K562 (cell line): ENCODE measurements at regions not wholly inside any gene's neighbourhood (a gene's known extent, or its start where the extent isn't known, plus 50 kb on each side); places are given as distances from the start of the nearest gene placed in this dataset.

Experiments used
- BRD4 ChIP-seq: fragments of 200-600 bp; sonication (generic); IDR thresholded peaks from 2 replicates; pipeline ENCODE4 v1.6.1; 2017; ENCODE audit warnings: inconsistent platforms
- CTCF ChIP-seq, 3 experiments: IDR thresholded peaks in 2 of 3; conservative IDR thresholded peaks in 1 of 3; 2 replicates each; pipeline ENCODE4 v1.5.1; 2011 to 2012; ENCODE audit warnings: low read length in 3 of 3, mild to moderate bottlenecking in 3 of 3, control low read depth in 2 of 3, improper control_type of control experiment in 1 of 3, inconsistent platforms in 1 of 3, low read depth in 1 of 3, mixed read lengths in 1 of 3, moderate library complexity in 1 of 3; ENCODE audit not compliant: insufficient read depth in 2 of 3
- FIP1L1 ChIP-seq: fragments of 200-400 bp; formaldehyde crosslinking; IDR thresholded peaks from 2 replicates; pipeline ENCODE4 v1.6.1; 2018; ENCODE audit warnings: mild to moderate bottlenecking, low read depth, low read length; ENCODE audit not compliant: poor library complexity, severe bottlenecking
- GTF2E2 ChIP-seq: fragments of 200-800 bp; sonication (Bioruptor generic); IDR thresholded peaks from 2 replicates; pipeline ENCODE4 v1.6.1; 2016; ENCODE audit warnings: missing genetic modification characterization, missing compliant biosample characterization
- HDAC6 ChIP-seq: IDR thresholded peaks from 2 replicates; pipeline ENCODE4 v1.6.1; 2012; ENCODE audit warnings: low read depth, mild to moderate bottlenecking, control low read depth, inconsistent platforms, low read length, moderate library complexity
- MCM3 ChIP-seq: fragments of 450-650 bp; IDR thresholded peaks from 2 replicates; pipeline ENCODE4 v1.6.1; 2016
- MYBL2 ChIP-seq, 2 experiments: fragments of 450-650 bp in 1 of 2; sonication (generic) in 1 of 2; formaldehyde crosslinking in 1 of 2; IDR thresholded peaks; 2 replicates each; pipeline versions ENCODE4 v1.6.1 to v1.8.1; 2017 to 2022; ENCODE audit warnings: borderline replicate concordance in 1 of 2, inconsistent platforms in 1 of 2, low read depth in 1 of 2, mild to moderate bottlenecking in 1 of 2, missing genetic modification reagents in 1 of 2, moderate library complexity in 1 of 2
- NBN ChIP-seq: fragments of 450-650 bp; IDR thresholded peaks from 2 replicates; pipeline ENCODE4 v1.6.1; 2016; ENCODE audit warnings: low read depth, mild to moderate bottlenecking
- OTX1 ChIP-seq: fragments of 450-650 bp; formaldehyde crosslinking; IDR thresholded peaks from 2 replicates; pipeline ENCODE4 v1.4.0; 2022; ENCODE audit warnings: mild to moderate bottlenecking
- ZBTB2 ChIP-seq: fragments of 450-650 bp; IDR thresholded peaks from 2 replicates; pipeline ENCODE4 v1.6.1; 2016; ENCODE audit warnings: antibody characterized with exemption
- ZFX ChIP-seq: sonication (generic); formaldehyde crosslinking; IDR thresholded peaks from 2 replicates; pipeline ENCODE4 v1.8.0; 2022; ENCODE audit warnings: mild to moderate bottlenecking, missing genetic modification reagents, moderate library complexity
- ZNF121 ChIP-seq: sonication (generic); formaldehyde crosslinking; conservative IDR thresholded peaks from 2 replicates; pipeline ENCODE4 v1.8.0; 2022; ENCODE audit warnings: missing genetic modification reagents
- TF ChIP-seq, protein P1 (sequence below), 2 experiments: fragments of 450-650 bp; formaldehyde crosslinking in 1 of 2; IDR thresholded peaks; 2 replicates each; pipeline versions ENCODE4 v1.4.0 to v1.6.1; 2014 to 2020; ENCODE audit warnings: mild to moderate bottlenecking in 2 of 2, borderline replicate concordance in 1 of 2, low read depth in 1 of 2
- TF ChIP-seq, protein P2 (sequence below): fragments of 250-450 bp; sonication (Bioruptor Pico); IDR thresholded peaks from 2 replicates; pipeline ENCODE4 v1.5.0; 2021
- TF ChIP-seq, protein P3 (sequence below): fragments of 450-650 bp; formaldehyde crosslinking; IDR thresholded peaks from 2 replicates; pipeline ENCODE4 v1.4.0; 2022; ENCODE audit warnings: mild to moderate bottlenecking, moderate library complexity

DNA sequence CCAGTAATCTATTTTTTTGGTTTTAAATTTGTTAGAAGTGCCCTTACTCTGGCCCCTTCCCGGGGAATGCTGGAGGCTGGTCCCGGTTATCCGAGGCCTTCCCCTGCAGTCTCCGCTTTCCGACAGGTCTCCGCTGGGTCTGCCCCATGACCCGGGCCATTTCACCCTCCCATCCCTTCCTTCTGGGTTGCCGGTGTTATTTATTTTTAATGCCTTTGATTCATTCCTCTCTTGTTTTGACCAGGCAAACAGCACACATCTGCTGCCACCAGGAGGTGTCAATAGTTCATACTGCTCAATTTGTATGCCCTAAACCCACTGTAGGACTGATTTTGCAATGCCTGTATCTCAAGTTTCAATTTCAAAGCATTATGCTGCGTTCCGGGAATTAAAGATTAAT lies 113.2 kb upstream of the IRX5 start (continued):
- TF ChIP-seq, protein P1, sequence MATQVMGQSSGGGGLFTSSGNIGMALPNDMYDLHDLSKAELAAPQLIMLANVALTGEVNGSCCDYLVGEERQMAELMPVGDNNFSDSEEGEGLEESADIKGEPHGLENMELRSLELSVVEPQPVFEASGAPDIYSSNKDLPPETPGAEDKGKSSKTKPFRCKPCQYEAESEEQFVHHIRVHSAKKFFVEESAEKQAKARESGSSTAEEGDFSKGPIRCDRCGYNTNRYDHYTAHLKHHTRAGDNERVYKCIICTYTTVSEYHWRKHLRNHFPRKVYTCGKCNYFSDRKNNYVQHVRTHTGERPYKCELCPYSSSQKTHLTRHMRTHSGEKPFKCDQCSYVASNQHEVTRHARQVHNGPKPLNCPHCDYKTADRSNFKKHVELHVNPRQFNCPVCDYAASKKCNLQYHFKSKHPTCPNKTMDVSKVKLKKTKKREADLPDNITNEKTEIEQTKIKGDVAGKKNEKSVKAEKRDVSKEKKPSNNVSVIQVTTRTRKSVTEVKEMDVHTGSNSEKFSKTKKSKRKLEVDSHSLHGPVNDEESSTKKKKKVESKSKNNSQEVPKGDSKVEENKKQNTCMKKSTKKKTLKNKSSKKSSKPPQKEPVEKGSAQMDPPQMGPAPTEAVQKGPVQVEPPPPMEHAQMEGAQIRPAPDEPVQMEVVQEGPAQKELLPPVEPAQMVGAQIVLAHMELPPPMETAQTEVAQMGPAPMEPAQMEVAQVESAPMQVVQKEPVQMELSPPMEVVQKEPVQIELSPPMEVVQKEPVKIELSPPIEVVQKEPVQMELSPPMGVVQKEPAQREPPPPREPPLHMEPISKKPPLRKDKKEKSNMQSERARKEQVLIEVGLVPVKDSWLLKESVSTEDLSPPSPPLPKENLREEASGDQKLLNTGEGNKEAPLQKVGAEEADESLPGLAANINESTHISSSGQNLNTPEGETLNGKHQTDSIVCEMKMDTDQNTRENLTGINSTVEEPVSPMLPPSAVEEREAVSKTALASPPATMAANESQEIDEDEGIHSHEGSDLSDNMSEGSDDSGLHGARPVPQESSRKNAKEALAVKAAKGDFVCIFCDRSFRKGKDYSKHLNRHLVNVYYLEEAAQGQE (IDR thresholded peaks at IDR 0.05; ENCODE audit: borderline replicate concordance), result peak; percentile 24; the same call in 1 of the 2 replicates
- TF ChIP-seq, protein P1 (CRISPR knock-in tag; IDR thresholded peaks at IDR 0.05; ENCODE audit: low read depth), result no peak
- TF ChIP-seq ZBTB2 (no peak), MCM3 (no peak), FIP1L1 (no peak), NBN (no peak), GTF2E2 (tag) (no peak), MYBL2 (IDR thresholded peaks at IDR 0.05; ENCODE audit: low read depth) (no peak), MYBL2 (CRISPR knock-in tag; IDR thresholded peaks at IDR 0.05; ENCODE audit: borderline replicate concordance) (no peak), ZNF121 (CRISPR knock-in tag) (no peak), ZFX (CRISPR knock-in tag) (no peak), HDAC6 (no peak), CTCF (IDR thresholded peaks at IDR 0.05 in 2 of 3, conservative IDR thresholded peaks at IDR 0.05 in 1 of 3; ENCODE audit: insufficient read depth in 2 of 3, low read depth in 1 of 3, low read length in 3 of 3) (peak; percentile 30 to 44 (median 32); a peak in 5 of 6 replicates), OTX1 (CRISPR knock-in tag) (no peak), BRD4 (no peak)
- TF ChIP-seq, protein P2, sequence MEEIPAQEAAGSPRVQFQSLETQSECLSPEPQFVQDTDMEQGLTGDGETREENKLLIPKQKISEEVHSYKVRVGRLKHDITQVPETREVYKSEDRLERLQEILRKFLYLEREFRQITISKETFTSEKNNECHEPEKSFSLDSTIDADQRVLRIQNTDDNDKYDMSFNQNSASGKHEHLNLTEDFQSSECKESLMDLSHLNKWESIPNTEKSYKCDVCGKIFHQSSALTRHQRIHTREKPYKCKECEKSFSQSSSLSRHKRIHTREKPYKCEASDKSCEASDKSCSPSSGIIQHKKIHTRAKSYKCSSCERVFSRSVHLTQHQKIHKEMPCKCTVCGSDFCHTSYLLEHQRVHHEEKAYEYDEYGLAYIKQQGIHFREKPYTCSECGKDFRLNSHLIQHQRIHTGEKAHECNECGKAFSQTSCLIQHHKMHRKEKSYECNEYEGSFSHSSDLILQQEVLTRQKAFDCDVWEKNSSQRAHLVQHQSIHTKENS (CRISPR knock-in tag), result no peak
- TF ChIP-seq, protein P3, sequence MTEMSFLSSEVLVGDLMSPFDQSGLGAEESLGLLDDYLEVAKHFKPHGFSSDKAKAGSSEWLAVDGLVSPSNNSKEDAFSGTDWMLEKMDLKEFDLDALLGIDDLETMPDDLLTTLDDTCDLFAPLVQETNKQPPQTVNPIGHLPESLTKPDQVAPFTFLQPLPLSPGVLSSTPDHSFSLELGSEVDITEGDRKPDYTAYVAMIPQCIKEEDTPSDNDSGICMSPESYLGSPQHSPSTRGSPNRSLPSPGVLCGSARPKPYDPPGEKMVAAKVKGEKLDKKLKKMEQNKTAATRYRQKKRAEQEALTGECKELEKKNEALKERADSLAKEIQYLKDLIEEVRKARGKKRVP, result no peak
